SK-N-SH treated with all-trans-retinoic acid at 6 μM for 48 hours (cell line): ENCODE measurements at regions not wholly inside any gene's neighbourhood (a gene's known extent, or its start where the extent isn't known, plus 50 kb on each side); places are given as distances from the start of the nearest gene placed in this dataset.

Source experiments
- BACH2 ChIP-seq: fragments of 250-450 bp; sonication (Bioruptor Pico); IDR thresholded peaks from 2 replicates; pipeline ENCODE4 v1.9.0; 2021; ENCODE audit warnings: mild to moderate bottlenecking, borderline replicate concordance
- CSRNP3 ChIP-seq: fragments of 250-450 bp; sonication (Bioruptor Pico); IDR thresholded peaks from 2 replicates; pipeline ENCODE4 v1.5.1; 2021; ENCODE audit warnings: mild to moderate bottlenecking, moderate library complexity
- OSR1 ChIP-seq: fragments of 250-450 bp; sonication (Bioruptor Pico); IDR thresholded peaks from 2 replicates; pipeline ENCODE4 v1.8.0; 2022; ENCODE audit warnings: moderate library complexity, mild to moderate bottlenecking, inconsistent platforms

DNA sequence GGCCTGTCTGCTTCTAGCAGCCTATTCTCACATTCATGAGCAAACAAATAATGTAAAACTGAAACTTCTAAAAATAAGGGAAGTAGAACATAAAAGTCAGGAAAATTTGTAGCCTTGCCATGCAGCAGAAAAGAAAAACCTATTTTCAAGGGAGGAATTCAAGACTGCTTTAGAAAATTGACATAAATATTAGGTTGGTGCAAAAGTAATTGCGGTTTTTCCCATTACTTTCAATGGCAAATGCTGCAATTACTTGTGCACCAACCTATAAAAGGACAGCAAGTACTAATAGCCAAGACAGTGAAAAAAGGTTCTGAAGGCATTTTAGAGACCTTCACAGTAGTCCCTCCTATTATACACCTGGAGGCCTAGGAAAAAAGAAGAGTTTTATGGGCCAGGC is 457.8 kb downstream of the KLHL4 start:
- TF ChIP-seq BACH2 (CRISPR knock-in tag) (no peak), OSR1 (CRISPR knock-in tag) (no peak), CSRNP3 (no peak)
